ENCODE measurements at regions not wholly inside any gene's neighbourhood (a gene's known extent, or its start where the extent isn't known, plus 50 kb on each side); places are given as distances from the start of the nearest gene placed in this dataset.

DNA sequence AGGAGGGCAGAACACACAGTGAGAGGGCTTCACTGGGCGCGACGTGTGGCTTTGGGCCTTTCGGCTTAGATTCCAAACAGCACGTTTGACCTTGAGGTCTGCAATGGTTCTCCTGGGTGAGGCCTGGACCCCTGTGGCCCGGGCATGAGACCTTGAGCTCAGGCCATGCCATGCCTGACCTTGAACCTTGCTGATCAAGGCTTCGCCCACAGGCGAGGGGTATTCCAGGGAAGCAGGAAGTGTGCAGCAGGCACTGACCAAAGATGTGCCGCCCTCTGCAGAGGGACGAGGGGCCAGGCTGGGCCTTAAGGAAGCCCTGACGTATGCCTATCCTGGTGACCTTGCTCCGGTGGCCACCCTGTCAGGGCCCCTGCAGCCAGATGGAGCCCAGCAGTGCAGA lies 178.3 kb upstream of the HDAC4 start:
- FAIRE-seq: no peak
- H3K9ac ChIP-seq (ENCODE audit: control insufficient read depth, extremely low read depth, insufficient read depth, low read length): no peak overlapping the region
- H2AFZ ChIP-seq (ENCODE audit: control insufficient read depth, low read length): no peak overlapping the region
- no peaks in the 10 kb centered on the region for H3K4me1 ChIP-seq (ENCODE audit: control insufficient read depth, extremely low read depth, insufficient read depth, low read length)
- TF ChIP-seq EZH2 (IDR thresholded peaks at IDR 0.05; ENCODE audit: low read length): no peak
- TF ChIP-seq, protein P1, sequence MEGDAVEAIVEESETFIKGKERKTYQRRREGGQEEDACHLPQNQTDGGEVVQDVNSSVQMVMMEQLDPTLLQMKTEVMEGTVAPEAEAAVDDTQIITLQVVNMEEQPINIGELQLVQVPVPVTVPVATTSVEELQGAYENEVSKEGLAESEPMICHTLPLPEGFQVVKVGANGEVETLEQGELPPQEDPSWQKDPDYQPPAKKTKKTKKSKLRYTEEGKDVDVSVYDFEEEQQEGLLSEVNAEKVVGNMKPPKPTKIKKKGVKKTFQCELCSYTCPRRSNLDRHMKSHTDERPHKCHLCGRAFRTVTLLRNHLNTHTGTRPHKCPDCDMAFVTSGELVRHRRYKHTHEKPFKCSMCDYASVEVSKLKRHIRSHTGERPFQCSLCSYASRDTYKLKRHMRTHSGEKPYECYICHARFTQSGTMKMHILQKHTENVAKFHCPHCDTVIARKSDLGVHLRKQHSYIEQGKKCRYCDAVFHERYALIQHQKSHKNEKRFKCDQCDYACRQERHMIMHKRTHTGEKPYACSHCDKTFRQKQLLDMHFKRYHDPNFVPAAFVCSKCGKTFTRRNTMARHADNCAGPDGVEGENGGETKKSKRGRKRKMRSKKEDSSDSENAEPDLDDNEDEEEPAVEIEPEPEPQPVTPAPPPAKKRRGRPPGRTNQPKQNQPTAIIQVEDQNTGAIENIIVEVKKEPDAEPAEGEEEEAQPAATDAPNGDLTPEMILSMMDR (optimal IDR thresholded peaks at IDR 0.05 in 1 of 3, IDR thresholded peaks at IDR 0.05 in 1 of 3, conservative IDR thresholded peaks at IDR 0.05 in 1 of 3; ENCODE audit: extremely low read depth in 1 of 3, insufficient read depth in 2 of 3, low read length in 3 of 3): no peak
- H3K4me3 ChIP-seq (ENCODE audit: control insufficient read depth in 2 of 3, extremely low read depth in 1 of 3, insufficient read depth in 2 of 3, low read depth in 1 of 3, low read length in 3 of 3): no peak overlapping the region
- H3K79me2 ChIP-seq (ENCODE audit: control insufficient read depth, insufficient read depth, low read length): no peaks in the 10 kb centered on the region
- no peaks in the 10 kb centered on the region for H4K20me1 ChIP-seq (ENCODE audit: control insufficient read depth, extremely low read depth, insufficient read depth, low read length)
- H3K4me2 ChIP-seq (ENCODE audit: control insufficient read depth, extremely low read depth, insufficient read depth, low read depth, low read length): no peak overlapping the region
- no peaks in the 10 kb centered on the region for H3K36me3 ChIP-seq (ENCODE audit: control insufficient read depth in 2 of 2, extremely low read depth in 1 of 2, insufficient read depth in 2 of 2, low read length in 2 of 2)
- no peaks in the 10 kb centered on the region for H3K9me3 ChIP-seq (ENCODE audit: control insufficient read depth, low read depth, low read length)
- H3K9me1 ChIP-seq (ENCODE audit: control insufficient read depth, extremely low read depth, insufficient read depth, low read length): no peaks in the 10 kb centered on the region
- peaks cover 5% of the 10 kb centered on the region for H3K27me3 ChIP-seq (ENCODE audit: control insufficient read depth, extremely low read depth, insufficient read depth, low read length)
- dilution Hi-C loops (cut with MboI; ENCODE audit: extremely low pct_ligation_motif_present, low sequenced_read_pairs): no loop called here
- H3K27ac ChIP-seq (ENCODE audit: control insufficient read depth, insufficient read depth, low read length): no peak overlapping the region
- no peak for DNase-seq (ENCODE audit: low read depth, low spot score)

DNA sequence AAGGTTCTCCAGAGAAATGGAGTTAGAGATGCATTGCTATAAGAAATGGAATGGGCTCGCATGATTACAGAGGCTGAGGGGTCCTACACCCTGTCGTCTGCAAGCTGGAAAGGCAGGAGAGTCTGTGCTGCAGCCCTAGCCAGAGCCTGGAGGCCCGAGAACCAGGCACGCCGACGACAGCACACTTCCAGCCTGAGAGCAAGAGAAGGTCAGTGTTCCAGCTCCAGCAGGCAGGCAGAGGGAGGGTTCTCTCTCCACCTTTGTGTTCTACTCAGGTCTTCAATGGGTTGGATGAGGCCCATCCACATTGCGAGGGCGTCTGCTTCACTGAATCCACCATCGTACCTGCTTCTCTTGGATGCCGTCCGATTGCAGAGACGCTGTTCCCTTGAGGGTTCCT lies 177.6 kb upstream of the HDAC4 start:
- no peaks in the 10 kb centered on the region for H3K36me3 ChIP-seq (ENCODE audit: control insufficient read depth in 2 of 2, extremely low read depth in 1 of 2, insufficient read depth in 2 of 2, low read length in 2 of 2)
- no peaks in the 10 kb centered on the region for H3K9me1 ChIP-seq (ENCODE audit: control insufficient read depth, extremely low read depth, insufficient read depth, low read length)
- H3K9me3 ChIP-seq (ENCODE audit: control insufficient read depth, low read depth, low read length): no peaks in the 10 kb centered on the region
- H3K79me2 ChIP-seq (ENCODE audit: control insufficient read depth, insufficient read depth, low read length): no peaks in the 10 kb centered on the region
- H3K27me3 ChIP-seq (ENCODE audit: control insufficient read depth, extremely low read depth, insufficient read depth, low read length): peaks cover 5% of the 10 kb centered on the region
- no peak for FAIRE-seq
- H3K4me1 ChIP-seq (ENCODE audit: control insufficient read depth, extremely low read depth, insufficient read depth, low read length): no peaks in the 10 kb centered on the region
- TF ChIP-seq EZH2 (IDR thresholded peaks at IDR 0.05; ENCODE audit: low read length): no peak
- TF ChIP-seq, protein P1 (optimal IDR thresholded peaks at IDR 0.05 in 1 of 3, IDR thresholded peaks at IDR 0.05 in 1 of 3, conservative IDR thresholded peaks at IDR 0.05 in 1 of 3; ENCODE audit: extremely low read depth in 1 of 3, insufficient read depth in 2 of 3, low read length in 3 of 3): no peak
- H4K20me1 ChIP-seq (ENCODE audit: control insufficient read depth, extremely low read depth, insufficient read depth, low read length): no peaks in the 10 kb centered on the region
- no peak for DNase-seq (ENCODE audit: low read depth, low spot score)
- no peak overlapping the region for H2AFZ ChIP-seq (ENCODE audit: control insufficient read depth, low read length)
- no peak overlapping the region for H3K4me3 ChIP-seq (ENCODE audit: control insufficient read depth in 2 of 3, extremely low read depth in 1 of 3, insufficient read depth in 2 of 3, low read depth in 1 of 3, low read length in 3 of 3)
- H3K4me2 ChIP-seq (ENCODE audit: control insufficient read depth, extremely low read depth, insufficient read depth, low read depth, low read length): no peak overlapping the region
- no peak overlapping the region for H3K27ac ChIP-seq (ENCODE audit: control insufficient read depth, insufficient read depth, low read length)
- dilution Hi-C loops (cut with MboI; ENCODE audit: extremely low pct_ligation_motif_present, low sequenced_read_pairs): no loop called here
- no peak overlapping the region for H3K9ac ChIP-seq (ENCODE audit: control insufficient read depth, extremely low read depth, insufficient read depth, low read length)

Measured in keratinocyte (primary cell).